NCI-H146 treated with DMSO at 0.1 percent for 48 hours (cell line): ENCODE measurements at regions not wholly inside any gene's neighbourhood (a gene's known extent, or its start where the extent isn't known, plus 50 kb on each side); places are given as distances from the start of the nearest gene placed in this dataset.
"Not testable (repeated sequence)": the region's sequence is repeated elsewhere in the genome, so short reads cannot be mapped to it uniquely, and the experiment has no call there.

Source experiments
- DNase-seq: peaks from one replicate; lab custom pipeline; 2025; ENCODE audit not compliant: unreplicated experiment; lab: John Stamatoyannopoulos, UW

GRCh38 chr9:82488313-82489200 lies 500.0 kb downstream of the SPATA31D1 start:
- DNase-seq = no peak

GRCh38 chr9:82489201-82489821 lies 500.7 kb downstream of the SPATA31D1 start:
- no peak for DNase-seq

GRCh38 chr9:82490019-82490499 lies 501.5 kb downstream of the SPATA31D1 start:
- no peak for DNase-seq

GRCh38 chr9:82490821-82491220 lies 502.2 kb downstream of the SPATA31D1 start:
- DNase-seq = not testable (repeated sequence)

- DNase-seq = no peak
Observed at GRCh38 chr9:82491604-82492003, 503.0 kb downstream of the SPATA31D1 start.

- DNase-seq = no peak
Observed at GRCh38 chr9:82492274-82492673, 503.7 kb downstream of the SPATA31D1 start.

GRCh38 chr9:82495884-82496777 lies 507.6 kb downstream of the SPATA31D1 start:
- no peak for DNase-seq

- no peak for DNase-seq
Observed at GRCh38 chr9:82498541-82499317, 510.2 kb downstream of the SPATA31D1 start.

- DNase-seq = no peak
Observed at GRCh38 chr9:82499337-82499736, 510.8 kb downstream of the SPATA31D1 start.

GRCh38 chr9:82504620-82505019 lies 516.0 kb downstream of the SPATA31D1 start:
- DNase-seq = no peak

- DNase-seq = no peak
Observed at GRCh38 chr9:82511626-82512025, 523.1 kb downstream of the SPATA31D1 start.

GRCh38 chr9:82512728-82513127 lies 524.2 kb downstream of the SPATA31D1 start:
- no peak for DNase-seq

- DNase-seq = no peak
Observed at GRCh38 chr9:82513242-82513751, 524.7 kb downstream of the SPATA31D1 start.

- DNase-seq = no peak
Observed at GRCh38 chr9:82513976-82514735, 525.6 kb downstream of the SPATA31D1 start.

- no peak for DNase-seq
Observed at GRCh38 chr9:82518868-82519267, 530.3 kb downstream of the SPATA31D1 start.

GRCh38 chr9:82519332-82519731 lies 530.8 kb downstream of the SPATA31D1 start:
- no peak for DNase-seq

GRCh38 chr9:82524407-82524806 lies 535.8 kb downstream of the SPATA31D1 start:
- no peak for DNase-seq

- no peak for DNase-seq
Observed at GRCh38 chr9:82526577-82526976, 536.4 kb downstream of the RASEF start.

GRCh38 chr9:82531795-82532194 lies 531.1 kb downstream of the RASEF start:
- DNase-seq = no peak
